ENCODE measurements at regions not wholly inside any gene's neighbourhood (a gene's known extent, or its start where the extent isn't known, plus 50 kb on each side); places are given as distances from the start of the nearest gene placed in this dataset.
"Not testable (repeated sequence)": the region's sequence is repeated elsewhere in the genome, so short reads cannot be mapped to it uniquely, and the experiment has no call there.

DNA sequence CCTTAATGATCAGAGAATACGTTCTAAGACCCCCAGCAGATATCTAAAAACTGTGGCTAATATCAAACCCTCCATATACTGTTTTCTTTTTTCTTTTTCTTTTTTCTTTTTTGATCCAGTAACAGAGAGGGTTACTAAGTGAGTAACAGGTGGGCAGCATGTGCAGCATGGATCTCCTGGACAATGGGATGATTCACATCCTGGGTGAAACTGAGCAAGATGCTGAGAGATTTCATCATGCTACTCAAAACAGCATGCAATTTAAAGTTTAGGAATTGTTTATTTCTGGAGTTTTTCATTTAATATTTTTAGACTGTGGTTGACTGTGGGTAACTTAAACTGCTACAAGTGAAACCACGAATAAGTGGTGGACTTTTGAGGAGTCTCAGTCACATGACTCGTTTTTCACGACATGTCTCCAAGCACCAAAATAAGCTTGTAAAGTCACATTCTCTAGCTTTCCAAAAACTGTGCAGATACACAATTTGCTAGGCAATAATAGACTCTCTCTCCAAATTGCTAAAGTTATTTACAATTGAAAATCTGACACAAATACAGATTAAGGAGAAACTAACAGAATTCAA lies 716.2 kb downstream of the NXPH1 start:
- TF ChIP-seq CTCF (IDR thresholded peaks at IDR 0.05; ENCODE audit: unreplicated experiment in 3 of 3): no peak
- Mint-ChIP-seq H3K4me3 (no peak overlapping the region), H3K4me1 (no peaks in the 10 kb centered on the region)

DNA sequence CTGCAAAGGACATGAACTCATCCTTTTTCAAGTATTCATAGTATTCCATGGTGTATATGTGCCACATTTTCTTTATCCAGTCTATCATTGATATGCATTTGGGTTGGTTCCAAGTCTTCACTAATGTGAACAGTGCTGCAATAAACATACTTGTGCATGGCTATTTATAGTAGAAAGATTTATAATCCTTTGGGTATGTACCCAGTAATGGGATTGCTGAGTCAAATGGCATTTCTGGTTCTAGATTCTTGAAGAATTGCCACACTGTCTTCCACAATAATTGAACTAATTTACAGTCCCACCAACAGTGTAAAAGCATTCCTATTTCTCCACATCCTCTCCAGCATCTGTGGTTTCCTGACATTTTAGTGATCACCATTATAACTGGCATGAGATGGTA lies 730.3 kb downstream of the NXPH1 start:
- not testable (repeated sequence) for H3K36me3 Mint-ChIP-seq (ENCODE audit: low read depth); H3K4me3 Mint-ChIP-seq

More for the DNA sequence above, 716.2 kb downstream of the NXPH1 start:
- no peaks in the 10 kb centered on the region for H3K36me3 Mint-ChIP-seq (ENCODE audit: low read depth)
- no peaks in the 10 kb centered on the region for H3K9me3 Mint-ChIP-seq
- H3K27ac Mint-ChIP-seq: no peak overlapping the region
- H3K27me3 Mint-ChIP-seq (ENCODE audit: low read depth): no peaks in the 10 kb centered on the region

GRCh38 chr7:9175871-9176270 lies 742.5 kb downstream of the NXPH1 start:
- Mint-ChIP-seq H3K27ac (no peak overlapping the region), H3K9me3 (no peaks in the 10 kb centered on the region), H3K27me3 (ENCODE audit: low read depth) (peaks cover 5% of the 10 kb centered on the region), H3K4me3 (no peak overlapping the region), H3K4me1 (no peaks in the 10 kb centered on the region), H3K36me3 (ENCODE audit: low read depth) (no peaks in the 10 kb centered on the region)
- no peak for TF ChIP-seq CTCF (IDR thresholded peaks at IDR 0.05; ENCODE audit: unreplicated experiment in 3 of 3)

More for the DNA sequence above, 730.3 kb downstream of the NXPH1 start:
- not testable (repeated sequence) for H3K4me1 Mint-ChIP-seq; H3K9me3 Mint-ChIP-seq; H3K27ac Mint-ChIP-seq; H3K27me3 Mint-ChIP-seq (ENCODE audit: low read depth)

GRCh38 chr7:9181356-9181755 lies 747.9 kb downstream of the NXPH1 start:
- TF ChIP-seq CTCF (IDR thresholded peaks at IDR 0.05; ENCODE audit: unreplicated experiment in 3 of 3): no peak
- Mint-ChIP-seq H3K27ac (peak overlapping the region in 1 of 3 experiments; percentile 2), H3K4me3 (no peak overlapping the region), H3K27me3 (ENCODE audit: low read depth) (no peaks in the 10 kb centered on the region), H3K4me1 (no peaks in the 10 kb centered on the region), H3K36me3 (ENCODE audit: low read depth) (no peaks in the 10 kb centered on the region), H3K9me3 (no peaks in the 10 kb centered on the region)

GRCh38 chr7:9186730-9187129 lies 753.3 kb downstream of the NXPH1 start:
- H3K4me3 Mint-ChIP-seq: no peak overlapping the region
- no peak for TF ChIP-seq CTCF (IDR thresholded peaks at IDR 0.05; ENCODE audit: unreplicated experiment in 3 of 3)
- H3K36me3 Mint-ChIP-seq (ENCODE audit: low read depth): no peaks in the 10 kb centered on the region
- no peaks in the 10 kb centered on the region for H3K4me1 Mint-ChIP-seq
- H3K27me3 Mint-ChIP-seq (ENCODE audit: low read depth): no peaks in the 10 kb centered on the region
- no peak overlapping the region for H3K27ac Mint-ChIP-seq
- no peaks in the 10 kb centered on the region for H3K9me3 Mint-ChIP-seq

GRCh38 chr7:9189703-9190102 lies 756.3 kb downstream of the NXPH1 start:
- Mint-ChIP-seq H3K27ac (no peak overlapping the region), H3K4me3 (no peak overlapping the region), H3K36me3 (ENCODE audit: low read depth) (no peaks in the 10 kb centered on the region), H3K9me3 (no peaks in the 10 kb centered on the region), H3K27me3 (ENCODE audit: low read depth) (no peaks in the 10 kb centered on the region), H3K4me1 (no peaks in the 10 kb centered on the region)
- TF ChIP-seq CTCF (IDR thresholded peaks at IDR 0.05; ENCODE audit: unreplicated experiment in 3 of 3): no peak
